Upper lobe of left lung (tissue), 4 donors: ENCODE measurements at regions not wholly inside any gene's neighbourhood (a gene's known extent, or its start where the extent isn't known, plus 50 kb on each side); places are given as distances from the start of the nearest gene placed in this dataset.

Experiments
- POLR2A ChIP-seq, 4 donors: fragments of 450-650 bp; IDR thresholded peaks; one replicate each; pipeline ENCODE4 v1.5.1; 2016 to 2017; ENCODE audit warnings: antibody characterized with exemption in 4 of 4, mild to moderate bottlenecking in 2 of 4
- POLR2AphosphoS5 ChIP-seq, 2 donors: sonication (generic); formaldehyde crosslinking; IDR thresholded peaks; one replicate each; pipeline ENCODE4 v1.5.1; 2017; ENCODE audit warnings: antibody characterized with exemption in 2 of 2
- TF ChIP-seq, protein P1 (sequence below), 6 experiments: fragments of 450-650 bp in 4 of 6; fragments of 200-600 bp in 2 of 6; sonication (generic) in 2 of 6; IDR thresholded peaks; one replicate each; pipeline ENCODE4 v1.5.1; 2016 to 2019; ENCODE audit warnings: antibody characterized with exemption in 6 of 6

DNA sequence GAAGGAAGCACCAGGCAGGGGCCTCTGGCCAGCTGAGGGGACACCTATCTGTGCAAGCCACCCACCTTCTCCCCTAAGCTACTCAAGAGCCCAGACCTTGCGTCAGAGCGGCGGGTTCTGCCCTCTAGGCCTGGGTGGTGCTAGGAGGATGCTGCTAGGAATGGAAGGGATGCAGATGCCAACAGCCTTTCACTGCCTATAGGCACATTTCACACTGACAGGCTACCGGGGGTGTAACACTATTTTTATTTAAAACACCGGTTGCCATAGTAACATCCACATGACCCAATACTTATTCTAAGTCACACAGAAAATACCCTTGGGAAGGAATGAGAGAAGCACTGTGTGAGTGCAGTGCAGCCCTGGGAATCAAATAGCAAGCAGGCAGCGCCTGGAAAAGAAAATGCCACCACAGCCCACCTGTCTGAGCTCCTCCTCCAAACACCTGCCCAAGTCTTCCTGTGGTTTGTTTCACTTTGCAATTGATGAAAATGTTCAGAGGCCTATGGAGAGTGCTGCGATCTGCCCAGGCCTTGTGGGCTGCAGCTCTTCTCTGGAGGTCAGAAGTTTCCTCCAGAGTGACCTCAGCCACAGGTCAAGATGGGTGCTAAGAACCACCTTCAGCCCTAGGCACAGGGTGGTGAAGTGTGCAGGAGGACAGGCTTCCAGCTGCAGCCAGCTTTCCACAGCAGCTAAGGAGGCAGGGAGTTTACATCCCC is 113.5 kb upstream of the TOPAZ1 start:
- TF ChIP-seq, protein P1, sequence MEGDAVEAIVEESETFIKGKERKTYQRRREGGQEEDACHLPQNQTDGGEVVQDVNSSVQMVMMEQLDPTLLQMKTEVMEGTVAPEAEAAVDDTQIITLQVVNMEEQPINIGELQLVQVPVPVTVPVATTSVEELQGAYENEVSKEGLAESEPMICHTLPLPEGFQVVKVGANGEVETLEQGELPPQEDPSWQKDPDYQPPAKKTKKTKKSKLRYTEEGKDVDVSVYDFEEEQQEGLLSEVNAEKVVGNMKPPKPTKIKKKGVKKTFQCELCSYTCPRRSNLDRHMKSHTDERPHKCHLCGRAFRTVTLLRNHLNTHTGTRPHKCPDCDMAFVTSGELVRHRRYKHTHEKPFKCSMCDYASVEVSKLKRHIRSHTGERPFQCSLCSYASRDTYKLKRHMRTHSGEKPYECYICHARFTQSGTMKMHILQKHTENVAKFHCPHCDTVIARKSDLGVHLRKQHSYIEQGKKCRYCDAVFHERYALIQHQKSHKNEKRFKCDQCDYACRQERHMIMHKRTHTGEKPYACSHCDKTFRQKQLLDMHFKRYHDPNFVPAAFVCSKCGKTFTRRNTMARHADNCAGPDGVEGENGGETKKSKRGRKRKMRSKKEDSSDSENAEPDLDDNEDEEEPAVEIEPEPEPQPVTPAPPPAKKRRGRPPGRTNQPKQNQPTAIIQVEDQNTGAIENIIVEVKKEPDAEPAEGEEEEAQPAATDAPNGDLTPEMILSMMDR (IDR thresholded peaks at IDR 0.05), result no peak
- no peak for TF ChIP-seq POLR2AphosphoS5 (IDR thresholded peaks at IDR 0.05)
- no peak for TF ChIP-seq POLR2A (IDR thresholded peaks at IDR 0.05)
